HEK293 (cell line): ENCODE measurements at regions not wholly inside any gene's neighbourhood (a gene's known extent, or its start where the extent isn't known, plus 50 kb on each side); places are given as distances from the start of the nearest gene placed in this dataset.

Experiments used
- CTCF ChIA-PET: fragments of 350-600 bp; formaldehyde crosslinking; extraction: SDS; loops from one replicate; lab custom pipeline; 2021; ENCODE audit warnings: antibody characterized with exemption; lab: Yijun Ruan, JAX
- POLR2A ChIA-PET: fragments of 300-600 bp; formaldehyde crosslinking; extraction: SDS; loops from one replicate; lab custom pipeline; 2020; ENCODE audit warnings: antibody characterized with exemption, inconsistent platforms; lab: Yijun Ruan, JAX
- H3K27ac ChIP-seq: fragments of 200-500 bp; sonication (Bioruptor generic); 2 replicates; pipeline ENCODE4 v1.5.1; 2014; ENCODE audit warnings: low read depth, low read length, control low read depth, inconsistent platforms; ENCODE audit errors: extremely low read depth
- H3K36me3 ChIP-seq, 2 experiments: fragments of 200-500 bp in 1 of 2; sonication (Bioruptor generic) in 1 of 2; 1 replicate in 1 of 2; 2 replicates in 1 of 2; pipeline ENCODE4 v1.5.1; 2014 to 2017; ENCODE audit warnings: inconsistent platforms in 2 of 2, low read length in 2 of 2; ENCODE audit not compliant: control insufficient read depth in 2 of 2, insufficient read depth in 1 of 2
- H3K4me1 ChIP-seq: fragments of 200-500 bp; sonication (Bioruptor generic); 2 replicates; pipeline ENCODE4 v1.5.1; 2014; ENCODE audit warnings: mild to moderate bottlenecking, low read length, inconsistent platforms; ENCODE audit not compliant: control insufficient read depth, insufficient read depth
- H3K4me3 ChIP-seq: 2 replicates; pipeline ENCODE4 v1.5.1; 2011; ENCODE audit warnings: low read depth, mild to moderate bottlenecking, control low read depth, low read length, moderate library complexity
- H3K9me3 ChIP-seq: fragments of 200-500 bp; sonication (Bioruptor generic); 2 replicates; pipeline ENCODE4 v1.5.1; 2014; ENCODE audit warnings: low read depth, low read length, inconsistent platforms; ENCODE audit not compliant: control insufficient read depth, insufficient read depth
- GLIS1 ChIP-seq: fragments of 450-650 bp; formaldehyde crosslinking; IDR thresholded peaks from 2 replicates; pipeline ENCODE4 v1.5.1; 2016; ENCODE audit warnings: missing biosample characterization, missing genetic modification characterization
- IKZF3 ChIP-seq: fragments of 450-650 bp; IDR thresholded peaks from 2 replicates; pipeline ENCODE4 v1.5.0; 2018; ENCODE audit warnings: missing biosample characterization, mild to moderate bottlenecking, missing genetic modification characterization, moderate library complexity
- MZF1 ChIP-seq: fragments of 450-650 bp; formaldehyde crosslinking; IDR thresholded peaks from 2 replicates; pipeline ENCODE4 v1.5.1; 2017; ENCODE audit warnings: missing biosample characterization, missing genetic modification characterization, borderline replicate concordance
- PRDM10 ChIP-seq: fragments of 450-650 bp; formaldehyde crosslinking; IDR thresholded peaks from 2 replicates; pipeline ENCODE4 v1.5.1; 2016; ENCODE audit warnings: missing biosample characterization, missing genetic modification characterization
- ZBTB49 ChIP-seq: fragments of 450-650 bp; formaldehyde crosslinking; IDR thresholded peaks from 2 replicates; pipeline ENCODE4 v1.5.1; 2016; ENCODE audit warnings: missing biosample characterization, missing genetic modification characterization, low read depth
- ZFHX2 ChIP-seq: fragments of 450-650 bp; formaldehyde crosslinking; conservative IDR thresholded peaks from 2 replicates; pipeline ENCODE4 v1.5.1; 2016; ENCODE audit warnings: missing biosample characterization, missing genetic modification characterization
- ZNF10 ChIP-seq: fragments of 450-650 bp; formaldehyde crosslinking; IDR thresholded peaks from 2 replicates; pipeline ENCODE4 v1.5.1; 2017; ENCODE audit warnings: missing biosample characterization, missing genetic modification characterization
- ZNF140 ChIP-seq: fragments of 450-650 bp; formaldehyde crosslinking; IDR thresholded peaks from 2 replicates; pipeline ENCODE4 v1.5.1; 2016; ENCODE audit warnings: missing biosample characterization, missing genetic modification characterization
- ZNF16 ChIP-seq: fragments of 450-650 bp; formaldehyde crosslinking; IDR thresholded peaks from 2 replicates; pipeline ENCODE4 v1.5.1; 2016; ENCODE audit warnings: low read depth, missing biosample characterization, missing genetic modification characterization
- ZNF2 ChIP-seq: fragments of 450-650 bp; formaldehyde crosslinking; IDR thresholded peaks from 2 replicates; pipeline ENCODE4 v1.5.1; 2016; ENCODE audit warnings: missing biosample characterization, missing genetic modification characterization
- ZNF248 ChIP-seq: fragments of 450-650 bp; formaldehyde crosslinking; IDR thresholded peaks from 2 replicates; pipeline ENCODE4 v1.5.1; 2017; ENCODE audit warnings: missing biosample characterization, missing genetic modification characterization
- ZNF280D ChIP-seq: fragments of 450-650 bp; formaldehyde crosslinking; IDR thresholded peaks from 2 replicates; pipeline ENCODE4 v1.5.1; 2016; ENCODE audit warnings: missing biosample characterization, missing genetic modification characterization
- ZNF292 ChIP-seq: fragments of 450-650 bp; formaldehyde crosslinking; IDR thresholded peaks from 2 replicates; pipeline ENCODE4 v1.5.1; 2016; ENCODE audit warnings: low read depth, missing biosample characterization, missing genetic modification characterization, borderline replicate concordance
- ZNF629 ChIP-seq: fragments of 450-650 bp; formaldehyde crosslinking; IDR thresholded peaks from 2 replicates; pipeline ENCODE4 v1.5.1; 2017; ENCODE audit warnings: missing biosample characterization, missing genetic modification characterization
- ZNF660 ChIP-seq: fragments of 450-650 bp; IDR thresholded peaks from 2 replicates; pipeline ENCODE4 v1.5.1; 2018; ENCODE audit warnings: missing biosample characterization, mild to moderate bottlenecking, missing genetic modification characterization
- ZNF785 ChIP-seq: fragments of 450-650 bp; formaldehyde crosslinking; IDR thresholded peaks from 2 replicates; pipeline ENCODE4 v1.5.1; 2016; ENCODE audit warnings: missing biosample characterization, missing genetic modification characterization
- ZXDB ChIP-seq: fragments of 450-650 bp; formaldehyde crosslinking; IDR thresholded peaks from 2 replicates; pipeline ENCODE4 v1.5.1; 2016; ENCODE audit warnings: missing biosample characterization, missing genetic modification characterization

- TF ChIP-seq MZF1 (tag by site-specific recombination): no peak
- TF ChIP-seq PRDM10 (tag by site-specific recombination): no peak
Measured at GRCh38 chr4:71093745-71094144, 100.3 kb downstream of the DCK start (continued).

- POLR2A ChIA-PET: no interaction called here
Measured at GRCh38 chr4:71094201-71094600, 100.8 kb downstream of the DCK start.

GRCh38 chr4:71095141-71095540 is 101.7 kb downstream of the DCK start:
- CTCF ChIA-PET: no interaction called here
- Histone ChIP-seq H3K36me3 (no peaks in the 10 kb centered on the region), H3K4me1 (no peaks in the 10 kb centered on the region), H3K9me3 (no peaks in the 10 kb centered on the region), H3K27ac (no peak overlapping the region), H3K4me3 (no peak overlapping the region)
- POLR2A ChIA-PET: no interaction called here
- TF ChIP-seq ZNF10 (tag by site-specific recombination): no peak
- no peak for TF ChIP-seq ZNF140 (tag by site-specific recombination)
- TF ChIP-seq ZNF280D (tag by site-specific recombination): no peak
- no peak for TF ChIP-seq ZNF16 (tag by site-specific recombination)
- TF ChIP-seq IKZF3 (tag by site-specific recombination): no peak
- no peak for TF ChIP-seq ZNF785
- TF ChIP-seq ZNF292 (tag by site-specific recombination): no peak
- TF ChIP-seq ZNF629 (tag by site-specific recombination): no peak
- TF ChIP-seq ZXDB (tag by site-specific recombination): no peak
- TF ChIP-seq GLIS1 (tag by site-specific recombination): no peak
- TF ChIP-seq ZNF2 (tag by site-specific recombination): no peak
- TF ChIP-seq ZFHX2 (tag by site-specific recombination): no peak
- no peak for TF ChIP-seq ZNF248
- no peak for TF ChIP-seq ZBTB49 (tag by site-specific recombination)

More at GRCh38 chr4:71094201-71094600, 100.8 kb downstream of the DCK start:
- TF ChIP-seq ZNF660: no peak
- Histone ChIP-seq H3K9me3 (no peaks in the 10 kb centered on the region), H3K27ac (no peak overlapping the region), H3K4me1 (no peaks in the 10 kb centered on the region), H3K4me3 (no peak overlapping the region), H3K36me3 (no peaks in the 10 kb centered on the region)
- CTCF ChIA-PET: no interaction called here
